ENCODE measurements at regions not wholly inside any gene's neighbourhood (a gene's known extent, or its start where the extent isn't known, plus 50 kb on each side); places are given as distances from the start of the nearest gene placed in this dataset.

- TF ChIP-seq FOXM1 (IDR thresholded peaks at IDR 0.05; ENCODE audit: borderline replicate concordance, low read depth), result no peak
- TF ChIP-seq TCF12 (IDR thresholded peaks at IDR 0.05; ENCODE audit: low read depth), result no peak
- TF ChIP-seq REST (IDR thresholded peaks at IDR 0.05; ENCODE audit: low read depth), result no peak
- no peak for TF ChIP-seq MAX (IDR thresholded peaks at IDR 0.05)
- no peak for TF ChIP-seq TAF1 (IDR thresholded peaks at IDR 0.05; ENCODE audit: low read depth)
- TF ChIP-seq EGR1 (IDR thresholded peaks at IDR 0.05), result no peak
- TF ChIP-seq ZBTB7A (IDR thresholded peaks at IDR 0.05; ENCODE audit: low read depth), result no peak
- TF ChIP-seq CEBPB (IDR thresholded peaks at IDR 0.05), result no peak
- TF ChIP-seq EP300 (IDR thresholded peaks at IDR 0.05; ENCODE audit: borderline replicate concordance), result no peak
- TF ChIP-seq, protein P1, sequence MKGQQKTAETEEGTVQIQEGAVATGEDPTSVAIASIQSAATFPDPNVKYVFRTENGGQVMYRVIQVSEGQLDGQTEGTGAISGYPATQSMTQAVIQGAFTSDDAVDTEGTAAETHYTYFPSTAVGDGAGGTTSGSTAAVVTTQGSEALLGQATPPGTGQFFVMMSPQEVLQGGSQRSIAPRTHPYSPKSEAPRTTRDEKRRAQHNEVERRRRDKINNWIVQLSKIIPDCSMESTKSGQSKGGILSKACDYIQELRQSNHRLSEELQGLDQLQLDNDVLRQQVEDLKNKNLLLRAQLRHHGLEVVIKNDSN (IDR thresholded peaks at IDR 0.05), result no peak
- no peak for TF ChIP-seq YY1 (IDR thresholded peaks at IDR 0.05; ENCODE audit: low read depth)
- TF ChIP-seq NFIC (IDR thresholded peaks at IDR 0.05), result no peak
- TF ChIP-seq RAD21 (IDR thresholded peaks at IDR 0.05; ENCODE audit: low read depth), result no peak
- TF ChIP-seq TEAD4 (IDR thresholded peaks at IDR 0.05), result no peak
- TF ChIP-seq CREB1 (IDR thresholded peaks at IDR 0.05; ENCODE audit: low read depth), result no peak
Measured at GRCh38 chr12:75784591-75784990, 247.0 kb downstream of the PHLDA1 start.

DNA sequence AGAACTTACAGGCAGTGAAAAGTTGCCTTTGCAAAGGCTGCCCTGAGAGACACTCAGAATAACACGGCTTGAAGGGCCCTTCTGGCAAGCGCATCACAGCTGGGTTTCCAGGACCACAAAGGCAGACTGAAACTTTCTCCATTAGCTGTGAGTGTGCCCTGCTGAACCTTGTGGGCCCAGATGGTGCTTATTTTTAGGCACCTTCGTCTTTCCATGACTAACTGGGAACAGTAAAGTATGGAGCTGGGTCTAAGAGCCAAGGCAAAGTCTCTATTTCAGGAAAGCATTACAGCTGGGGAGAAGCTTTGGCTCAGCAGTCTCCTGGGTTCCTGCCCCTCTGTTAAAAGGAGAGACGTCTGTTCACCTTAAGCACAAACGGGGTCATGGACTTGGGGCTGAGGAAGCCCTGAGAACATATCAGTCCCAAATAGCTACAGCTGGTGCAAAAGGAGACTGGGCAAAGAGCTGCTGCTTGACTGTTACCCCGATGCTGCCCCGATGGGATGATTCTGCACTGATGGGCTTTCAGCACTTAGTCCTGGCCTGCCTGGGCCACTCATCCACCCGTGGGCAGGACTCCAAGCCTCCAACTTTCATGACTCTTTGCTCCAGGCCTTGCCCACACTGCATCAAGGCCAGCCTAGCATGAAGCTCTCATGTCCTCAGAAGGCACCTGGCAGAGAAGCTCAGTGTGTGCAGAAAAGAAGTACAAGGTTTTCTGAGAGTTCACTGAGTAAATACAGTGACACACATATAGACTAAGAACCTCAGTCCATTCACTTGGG, 248.3 kb downstream of the PHLDA1 start:
- TF ChIP-seq EP300 (IDR thresholded peaks at IDR 0.05; ENCODE audit: borderline replicate concordance), result no peak
- TF ChIP-seq, protein P1 (IDR thresholded peaks at IDR 0.05), result no peak
- no peak for TF ChIP-seq REST (IDR thresholded peaks at IDR 0.05; ENCODE audit: low read depth)

DNA sequence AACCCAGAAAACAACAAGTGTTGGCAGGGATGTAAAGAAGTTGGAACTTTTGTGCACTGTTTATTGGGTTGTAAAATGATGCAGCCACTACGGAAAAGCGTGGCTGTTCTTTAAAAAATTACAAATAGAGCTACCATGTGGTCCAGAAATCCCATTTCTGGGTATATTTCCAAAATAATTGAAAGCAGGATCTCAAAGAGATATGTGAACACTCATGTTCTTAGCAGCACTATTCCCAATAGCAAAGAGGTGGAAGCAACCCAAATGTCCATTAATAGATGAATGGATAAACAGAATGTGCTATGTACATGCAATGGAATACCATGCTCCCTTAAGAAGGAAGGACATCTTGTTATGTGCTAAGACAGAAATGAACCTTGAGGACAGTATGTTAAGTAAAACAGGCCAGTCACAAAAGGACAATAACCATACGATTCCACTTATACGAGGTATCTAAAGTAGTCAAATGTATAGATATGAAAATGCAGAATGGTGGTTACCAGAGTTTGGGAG, 249.5 kb downstream of the PHLDA1 start:
- no peak for TF ChIP-seq TCF12 (IDR thresholded peaks at IDR 0.05; ENCODE audit: low read depth)

DNA sequence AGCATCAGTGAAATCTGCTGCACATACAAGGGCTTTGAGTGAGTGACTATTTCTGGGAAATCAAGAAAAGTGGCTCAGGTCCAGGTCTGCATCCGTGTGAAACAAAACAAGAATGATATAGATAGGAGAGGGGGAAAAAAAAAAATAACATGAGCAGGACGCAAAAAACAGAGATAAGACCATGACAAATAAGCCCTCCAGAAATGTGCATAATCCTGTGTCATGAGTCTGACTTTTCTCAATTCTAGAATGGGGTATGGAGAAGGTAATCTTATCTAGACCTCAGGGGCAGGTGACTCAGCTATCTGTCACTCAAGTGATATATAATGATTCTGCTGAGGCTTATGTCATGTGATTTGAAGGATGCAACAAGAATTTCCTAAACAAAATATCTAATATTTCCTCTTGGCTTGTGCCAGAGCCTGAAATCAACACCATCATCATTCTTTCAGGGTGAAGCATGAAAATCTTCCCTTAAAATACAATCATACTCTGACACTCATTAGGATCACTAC, 250.0 kb downstream of the PHLDA1 start:
- TF ChIP-seq TEAD4 (IDR thresholded peaks at IDR 0.05), result no peak

GRCh38 chr12:75779891-75780496, 251.6 kb downstream of the PHLDA1 start:
- TF ChIP-seq RAD21 (IDR thresholded peaks at IDR 0.05; ENCODE audit: low read depth), result no peak
- peak; percentile 43; the same call in 1 of the 2 replicates for TF ChIP-seq EP300 (IDR thresholded peaks at IDR 0.05; ENCODE audit: borderline replicate concordance)

DNA sequence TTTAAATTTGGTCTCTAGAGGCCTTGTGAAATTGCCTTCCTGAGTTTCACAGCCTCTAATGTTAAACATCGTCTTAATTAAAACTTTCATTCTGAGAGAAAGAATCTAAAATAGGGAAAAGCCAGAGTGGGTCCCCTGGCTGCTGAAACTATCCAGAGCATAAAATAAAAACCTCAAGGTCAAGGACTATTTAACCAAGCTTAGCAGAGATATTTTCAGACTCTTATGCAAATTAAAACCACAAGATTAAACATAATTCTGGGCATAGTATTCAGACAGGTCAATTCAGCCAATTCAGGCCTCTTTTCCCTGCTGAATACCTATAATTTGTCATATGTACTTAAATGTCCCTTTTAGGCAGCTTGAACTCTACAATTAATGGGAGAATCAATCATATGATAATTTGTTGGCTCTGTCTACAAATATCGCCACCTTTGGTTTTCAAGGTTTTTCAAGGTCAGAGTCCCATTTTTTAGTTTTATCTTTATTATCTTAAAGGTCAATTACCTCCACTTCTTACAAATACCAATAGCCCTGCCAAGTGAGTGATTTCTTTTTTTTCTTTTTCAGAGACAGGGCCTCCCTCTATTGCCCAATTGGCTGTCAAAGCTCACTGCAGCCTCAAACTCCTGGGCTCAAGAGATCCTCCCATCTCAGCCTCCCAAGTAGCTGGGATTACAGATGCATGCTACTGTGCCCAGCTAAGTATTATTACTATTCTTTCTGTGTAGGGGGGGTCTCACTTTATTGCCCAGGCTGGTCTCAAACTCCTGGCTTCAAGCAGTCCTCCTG, 257.1 kb downstream of the PHLDA1 start:
- TF ChIP-seq FOXM1 (IDR thresholded peaks at IDR 0.05; ENCODE audit: borderline replicate concordance, low read depth), result no peak
- no peak for TF ChIP-seq TAF1 (IDR thresholded peaks at IDR 0.05; ENCODE audit: low read depth)
- no peak for TF ChIP-seq ZBTB7A (IDR thresholded peaks at IDR 0.05; ENCODE audit: low read depth)
- TF ChIP-seq TCF12 (IDR thresholded peaks at IDR 0.05; ENCODE audit: low read depth), result no peak
- TF ChIP-seq NFIC (IDR thresholded peaks at IDR 0.05), result no peak
- TF ChIP-seq CEBPB (IDR thresholded peaks at IDR 0.05), result no peak
- no peak for TF ChIP-seq EP300 (IDR thresholded peaks at IDR 0.05; ENCODE audit: borderline replicate concordance)
- TF ChIP-seq REST (IDR thresholded peaks at IDR 0.05; ENCODE audit: low read depth), result no peak
- no peak for TF ChIP-seq MAX (IDR thresholded peaks at IDR 0.05)
- TF ChIP-seq, protein P1 (IDR thresholded peaks at IDR 0.05), result no peak
- no peak for TF ChIP-seq RAD21 (IDR thresholded peaks at IDR 0.05; ENCODE audit: low read depth)
- no peak for TF ChIP-seq YY1 (IDR thresholded peaks at IDR 0.05; ENCODE audit: low read depth)
- TF ChIP-seq TEAD4 (IDR thresholded peaks at IDR 0.05), result no peak
- TF ChIP-seq CREB1 (IDR thresholded peaks at IDR 0.05; ENCODE audit: low read depth), result no peak

Measured in Ishikawa (cell line).